H1 (cell line): ENCODE measurements at regions not wholly inside any gene's neighbourhood (a gene's known extent, or its start where the extent isn't known, plus 50 kb on each side); places are given as distances from the start of the nearest gene placed in this dataset.

Experiments used
- CHD7 ChIP-seq: fragments of 300-600 bp; sonication (generic); IDR thresholded peaks from 2 replicates; pipeline ENCODE4 v1.7.1; 2012; ENCODE audit warnings: low read length, moderate library complexity, mild to moderate bottlenecking, inconsistent platforms; ENCODE audit not compliant: insufficient replicate concordance
- EP300 ChIP-seq, 2 experiments: IDR thresholded peaks; 1 replicate in 1 of 2; 2 replicates in 1 of 2; pipeline ENCODE4 v1.6.1; 2011 to 2012; ENCODE audit warnings: low read depth in 2 of 2, low read length in 2 of 2, mild to moderate bottlenecking in 2 of 2, borderline replicate concordance in 1 of 2, inconsistent platforms in 1 of 2, moderate library complexity in 1 of 2
- PHF8 ChIP-seq: fragments of 200-600 bp; sonication (generic); conservative IDR thresholded peaks from 2 replicates; pipeline ENCODE4 v1.7.1; 2012; ENCODE audit warnings: low read depth, mild to moderate bottlenecking, inconsistent platforms, low read length, moderate library complexity
- POLR2AphosphoS5 ChIP-seq: IDR thresholded peaks from 2 replicates; pipeline ENCODE4 v1.6.1; 2011; ENCODE audit warnings: low read depth, low read length

DNA sequence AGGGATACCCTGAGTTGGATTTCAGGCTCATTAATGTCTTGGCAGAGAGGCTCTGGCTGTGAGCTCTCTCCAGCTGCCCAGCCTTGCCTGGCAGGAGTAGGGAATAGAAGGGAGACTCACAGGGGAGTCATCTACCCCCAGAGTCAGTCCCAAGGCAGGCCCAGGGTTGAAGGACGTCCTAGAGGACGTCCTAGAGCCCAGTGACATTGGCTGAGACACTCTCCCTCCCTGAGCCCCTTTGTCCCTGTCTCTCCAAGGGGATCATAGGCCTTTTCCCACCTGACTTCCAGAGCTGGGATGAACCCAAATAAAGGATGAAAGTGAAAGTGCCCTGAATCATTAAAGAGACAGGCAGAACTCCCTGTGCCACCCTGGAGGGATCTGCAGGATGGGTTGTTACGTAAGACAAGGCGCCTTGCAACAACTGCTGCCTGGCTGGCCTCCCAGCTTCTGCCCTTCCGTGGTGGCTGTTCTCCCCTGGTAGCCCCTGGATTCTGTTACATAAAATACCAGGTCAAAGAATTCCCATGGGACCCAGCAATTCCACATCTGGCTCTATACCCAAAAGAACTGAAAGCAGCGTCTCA is 53.6 kb upstream of the SIRPA start (continued):
- TF ChIP-seq CHD7 (no peak), EP300 (IDR thresholded peaks at IDR 0.05; ENCODE audit: borderline replicate concordance in 1 of 2, low read depth in 2 of 2, low read length in 2 of 2) (no peak), POLR2AphosphoS5 (no peak), PHF8 (no peak)
